ENCODE measurements at regions not wholly inside any gene's neighbourhood (a gene's known extent, or its start where the extent isn't known, plus 50 kb on each side); places are given as distances from the start of the nearest gene placed in this dataset.
"Not testable (repeated sequence)": the region's sequence is repeated elsewhere in the genome, so short reads cannot be mapped to it uniquely, and the experiment has no call there.

- DNase-seq (ENCODE audit: low read depth in 2 of 2, low spot score in 1 of 2), result no peak
These were observed 63.3 kb downstream of the POU4F1 start for GRCh38 chr13:78540058-78540457.

- not testable (repeated sequence) for DNase-seq (ENCODE audit: low read depth in 2 of 2, low spot score in 1 of 2)
These were observed 77.3 kb downstream of the POU4F1 start for GRCh38 chr13:78526044-78526443.

- DNase-seq (ENCODE audit: low read depth in 2 of 2, low spot score in 1 of 2), result no peak
These were observed 78.4 kb downstream of the POU4F1 start for GRCh38 chr13:78524936-78525335.

GRCh38 chr13:78521091-78521490 is 82.3 kb downstream of the POU4F1 start:
- no peak for DNase-seq (ENCODE audit: low read depth in 2 of 2, low spot score in 1 of 2)

DNA sequence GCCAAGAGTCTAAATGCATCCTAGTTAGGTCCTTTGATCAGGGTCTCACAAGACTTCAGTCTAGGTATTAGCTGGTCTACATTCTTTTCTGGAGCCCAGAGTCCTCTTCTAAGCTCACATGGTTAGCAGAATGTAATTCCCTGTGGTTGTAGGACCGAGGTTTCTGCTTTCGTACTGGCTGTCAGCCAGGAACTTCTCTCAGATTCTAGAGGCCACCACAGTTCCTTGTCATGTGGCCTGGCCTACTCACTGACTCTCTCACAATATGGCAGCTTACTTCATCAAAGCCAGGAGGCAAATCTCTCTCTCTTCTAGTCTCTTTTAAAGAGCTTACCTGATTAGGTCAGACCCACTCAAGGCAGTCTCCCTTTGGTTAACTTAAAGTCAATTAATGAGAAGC is 82.9 kb downstream of the POU4F1 start:
- no peak for DNase-seq (ENCODE audit: low read depth in 2 of 2, low spot score in 1 of 2)

DNA sequence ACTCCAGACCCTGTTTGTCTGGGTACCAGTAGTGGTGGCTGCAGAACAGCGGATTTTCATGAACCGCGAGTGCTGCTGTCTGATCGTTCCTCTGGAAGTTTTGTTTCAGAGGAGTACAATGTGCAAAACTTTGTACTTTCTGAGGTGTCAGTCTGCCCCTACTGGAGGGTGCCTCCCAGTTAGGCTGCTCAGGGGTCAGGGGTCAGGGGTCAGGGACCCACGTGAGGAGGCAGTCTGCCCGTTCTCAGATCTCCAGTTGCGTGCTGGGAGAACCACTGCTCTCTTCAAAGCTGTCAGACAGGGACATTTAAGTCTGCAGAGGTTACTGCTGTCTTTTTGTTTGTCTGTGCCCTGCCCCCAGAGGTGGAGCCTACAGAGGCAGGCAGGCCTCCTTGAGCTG is 84.9 kb downstream of the POU4F1 start:
- DNase-seq (ENCODE audit: low read depth in 2 of 2, low spot score in 1 of 2), result not testable (repeated sequence)

DNA sequence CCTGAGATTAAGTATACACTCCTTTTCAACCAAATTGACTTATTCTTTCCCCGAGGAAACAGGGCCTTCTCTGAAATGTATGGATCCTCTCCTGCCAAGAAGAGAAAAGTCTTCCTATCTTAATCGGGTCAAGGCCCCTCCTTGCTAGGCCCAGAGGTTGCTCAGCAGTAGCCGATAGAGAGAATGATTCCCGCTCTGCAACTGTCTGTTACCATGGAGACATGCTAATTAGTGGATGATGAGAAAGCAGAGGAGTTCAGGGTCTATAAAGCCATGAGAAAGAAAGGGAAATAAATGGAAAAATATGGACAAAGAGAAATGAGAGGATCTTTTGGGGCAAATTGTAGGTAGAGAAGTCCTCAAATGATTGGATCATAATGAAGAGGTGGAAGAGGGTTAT is 103.5 kb downstream of the POU4F1 start:
- no peak for DNase-seq (ENCODE audit: low read depth in 2 of 2, low spot score in 1 of 2)

- no peak for DNase-seq (ENCODE audit: low read depth in 2 of 2, low spot score in 1 of 2)
These were observed 105.5 kb downstream of the POU4F1 start for GRCh38 chr13:78497702-78498355.

- DNase-seq (ENCODE audit: low read depth in 2 of 2, low spot score in 1 of 2), result no peak
These were observed 111.4 kb downstream of the POU4F1 start for GRCh38 chr13:78491978-78492377.

- not testable (repeated sequence) for DNase-seq (ENCODE audit: low read depth in 2 of 2, low spot score in 1 of 2)
These were observed 113.1 kb downstream of the POU4F1 start for GRCh38 chr13:78490225-78490624.

- no peak for DNase-seq (ENCODE audit: low read depth in 2 of 2, low spot score in 1 of 2)
These were observed 115.6 kb downstream of the POU4F1 start for GRCh38 chr13:78487707-78488106.

DNA sequence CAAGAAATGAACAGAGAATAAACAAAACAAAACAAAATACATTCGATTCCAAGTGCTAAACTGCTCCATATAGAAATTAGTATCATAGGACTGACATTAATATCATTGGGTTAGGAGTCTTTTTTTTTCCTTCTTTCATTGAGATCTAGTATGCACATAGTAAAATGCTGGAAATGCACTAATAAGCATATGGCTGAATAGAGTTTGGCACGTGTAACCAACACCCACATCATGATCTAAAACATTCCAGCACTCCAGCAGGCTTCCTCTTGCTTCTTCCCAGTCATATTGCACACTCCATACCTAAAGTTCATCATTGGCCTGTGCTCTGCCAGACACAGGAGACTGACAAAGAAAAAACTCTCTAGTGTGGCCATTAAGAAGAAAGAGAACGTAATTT is 117.5 kb downstream of the POU4F1 start:
- DNase-seq (ENCODE audit: low read depth in 2 of 2, low spot score in 1 of 2), result no peak

GRCh38 chr13:78478183-78478582 is 125.2 kb downstream of the POU4F1 start:
- no peak for DNase-seq (ENCODE audit: low read depth in 2 of 2, low spot score in 1 of 2)

GRCh38 chr13:78476910-78477309 is 126.4 kb downstream of the POU4F1 start:
- DNase-seq (ENCODE audit: low read depth in 2 of 2, low spot score in 1 of 2), result no peak

DNA sequence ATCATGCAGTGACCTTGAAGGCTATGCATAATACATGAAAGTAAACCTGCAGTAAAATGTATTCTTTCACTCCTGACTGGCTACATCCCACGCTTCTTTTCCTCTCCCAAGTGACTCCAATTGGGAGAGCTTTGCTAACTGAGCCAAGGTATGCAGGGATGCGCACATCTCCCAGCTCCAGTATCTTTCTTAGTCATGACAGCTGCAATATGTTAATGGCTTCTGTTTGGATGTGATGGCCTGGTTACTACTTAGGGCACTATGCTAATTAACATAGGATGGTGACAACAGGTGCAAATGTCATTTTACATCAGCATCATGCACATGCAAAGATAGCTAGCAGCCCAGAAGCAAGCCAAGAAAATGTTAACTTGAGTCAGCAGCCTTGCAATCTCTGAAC is 134.7 kb downstream of the POU4F1 start:
- DNase-seq (ENCODE audit: low read depth in 2 of 2, low spot score in 1 of 2), result no peak

DNA sequence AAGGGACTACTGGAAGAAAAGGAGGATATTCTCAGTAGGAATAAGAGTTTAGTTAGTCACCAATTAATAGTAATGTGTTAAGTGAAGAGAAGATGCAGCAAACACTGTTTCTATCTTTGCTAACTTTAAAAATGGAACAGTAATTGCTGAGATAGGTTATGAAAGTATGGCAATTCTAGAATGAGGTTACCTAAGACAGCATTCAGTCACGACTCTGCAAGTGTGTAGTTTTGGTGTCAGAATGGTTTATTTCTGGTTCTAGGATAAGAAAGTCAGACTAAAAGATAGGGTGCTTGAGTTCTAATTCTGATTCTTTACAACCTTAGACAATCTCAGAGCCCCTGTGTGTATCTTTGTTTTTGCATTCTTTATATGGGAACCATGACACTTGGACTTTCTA is 138.1 kb downstream of the POU4F1 start:
- no peak for DNase-seq (ENCODE audit: low read depth in 2 of 2, low spot score in 1 of 2)

DNA sequence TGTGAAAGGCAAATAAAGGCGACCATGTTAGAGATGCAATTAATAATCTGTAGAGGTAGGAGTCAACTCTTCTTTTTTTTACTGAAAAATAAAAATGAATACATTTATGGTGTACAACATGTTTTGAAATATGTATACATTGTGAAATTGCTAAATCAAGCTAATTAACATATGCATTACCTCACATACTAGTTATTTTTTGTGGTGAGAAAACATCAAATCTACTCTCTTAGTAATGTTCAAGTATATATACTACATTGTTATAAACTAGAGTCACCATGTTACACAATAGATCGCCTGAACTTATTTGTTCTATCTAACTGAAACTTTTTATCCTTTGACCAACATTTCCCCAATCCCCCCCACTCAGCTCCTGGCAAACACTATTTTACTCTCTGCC is 143.2 kb downstream of the POU4F1 start:
- DNase-seq (ENCODE audit: low read depth in 2 of 2, low spot score in 1 of 2), result no peak

DNA sequence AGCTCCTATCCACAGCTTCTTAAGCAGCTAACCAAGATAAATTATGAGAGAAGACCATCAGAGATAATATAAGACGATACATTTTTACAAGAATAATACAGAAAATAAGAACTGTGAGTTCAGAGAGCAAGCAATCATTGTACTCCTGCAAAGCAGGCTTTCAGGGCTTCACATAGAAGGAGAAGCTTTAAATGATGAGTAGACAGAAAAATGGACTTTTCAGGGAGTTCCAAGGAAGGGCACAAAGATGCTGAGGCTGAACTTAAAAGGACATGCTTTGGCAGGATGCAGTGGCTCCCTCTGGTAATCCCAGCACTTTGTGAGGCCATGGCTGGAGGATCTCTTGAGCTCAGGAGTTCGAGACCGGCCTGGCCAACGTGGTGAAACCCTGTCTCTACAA is 159.5 kb downstream of the POU4F1 start:
- DNase-seq (ENCODE audit: low read depth in 2 of 2, low spot score in 1 of 2), result no peak

GRCh38 chr13:78437781-78438180 is 165.6 kb downstream of the POU4F1 start:
- DNase-seq (ENCODE audit: low read depth in 2 of 2, low spot score in 1 of 2), result no peak

GRCh38 chr13:78436311-78436710 is 167.0 kb downstream of the POU4F1 start:
- no peak for DNase-seq (ENCODE audit: low read depth in 2 of 2, low spot score in 1 of 2)

DNA sequence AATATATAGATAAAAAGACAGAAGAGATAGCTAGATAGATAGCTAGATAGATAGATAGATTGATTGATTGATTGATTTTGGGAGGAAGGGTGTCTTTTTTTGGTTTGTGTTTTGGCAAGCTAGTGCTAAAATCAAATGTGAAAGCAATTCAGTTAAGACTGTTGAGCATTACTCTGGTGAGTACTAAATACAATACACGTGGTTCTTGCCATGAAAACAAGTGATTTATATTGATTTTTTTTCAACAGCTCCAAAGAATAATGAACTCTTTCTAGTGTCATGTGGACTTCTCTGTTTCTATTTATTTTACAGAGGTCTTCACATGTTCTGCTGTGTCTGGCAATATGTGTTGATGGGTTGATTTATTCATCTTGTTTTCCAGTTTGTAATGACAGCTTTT is 172.0 kb downstream of the POU4F1 start:
- no peak for DNase-seq (ENCODE audit: low read depth in 2 of 2, low spot score in 1 of 2)

- no peak for DNase-seq (ENCODE audit: low read depth in 2 of 2, low spot score in 1 of 2)
These were observed 172.5 kb downstream of the POU4F1 start for GRCh38 chr13:78430811-78431210.

DNA sequence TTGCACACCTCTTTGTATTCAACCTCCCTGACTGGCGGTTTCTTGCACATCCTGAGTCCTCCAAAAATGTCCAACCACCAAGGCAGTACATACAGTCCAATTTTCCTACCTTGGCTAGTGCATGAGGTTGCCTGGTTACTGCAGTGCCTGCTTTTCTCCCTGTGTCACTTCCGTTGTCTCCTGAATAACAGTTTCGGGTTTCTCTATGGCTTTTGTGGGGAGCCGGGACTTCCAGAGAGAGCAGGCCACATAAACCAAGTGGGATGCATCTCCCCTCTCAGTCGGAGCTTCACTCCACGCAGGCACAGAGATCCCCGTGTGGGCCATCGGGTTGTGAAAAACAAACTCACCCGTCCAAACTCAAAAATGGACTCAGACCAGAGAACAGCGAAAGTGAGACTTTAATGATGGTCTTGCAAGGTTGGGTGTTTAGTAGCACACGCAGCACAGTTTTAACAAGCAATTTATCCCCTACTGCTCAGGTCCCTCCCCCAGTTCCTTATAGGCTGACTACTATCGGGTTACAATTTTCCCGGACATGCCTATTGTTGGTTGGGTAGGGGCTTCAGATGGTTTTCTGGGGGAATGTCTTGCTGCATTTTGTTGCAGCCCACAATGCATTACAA is 173.1 kb downstream of the POU4F1 start:
- no peak for DNase-seq (ENCODE audit: low read depth in 2 of 2, low spot score in 1 of 2)
